NCI-H69 (cell line): ENCODE measurements at regions not wholly inside any gene's neighbourhood (a gene's known extent, or its start where the extent isn't known, plus 50 kb on each side); places are given as distances from the start of the nearest gene placed in this dataset.
"Not testable (repeated sequence)": the region's sequence is repeated elsewhere in the genome, so short reads cannot be mapped to it uniquely, and the experiment has no call there.

Experiments used
- DNase-seq: peaks from one replicate; lab custom pipeline; 2025; lab: John Stamatoyannopoulos, UW

DNA sequence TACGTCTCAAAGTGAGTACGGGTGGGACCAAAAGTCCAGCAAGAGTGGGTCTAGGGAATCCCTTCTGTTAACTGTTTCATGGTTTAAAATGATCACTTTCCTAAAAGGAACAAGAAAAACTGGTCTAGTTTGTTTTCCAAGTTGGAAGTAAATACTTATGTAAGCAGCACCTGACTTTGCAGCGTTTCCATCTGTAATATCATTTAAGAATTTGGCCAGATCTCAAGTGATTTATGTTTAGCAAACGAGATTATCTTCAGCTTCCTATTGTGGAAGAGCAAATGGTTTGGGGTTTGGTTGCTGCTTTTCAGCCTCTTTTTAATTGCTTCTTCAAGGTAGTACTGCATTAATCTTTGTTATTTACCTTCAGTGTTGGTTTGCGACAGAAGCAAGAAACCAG is 50.4 kb downstream of the FHIP1A start:
- no peak for DNase-seq

DNA sequence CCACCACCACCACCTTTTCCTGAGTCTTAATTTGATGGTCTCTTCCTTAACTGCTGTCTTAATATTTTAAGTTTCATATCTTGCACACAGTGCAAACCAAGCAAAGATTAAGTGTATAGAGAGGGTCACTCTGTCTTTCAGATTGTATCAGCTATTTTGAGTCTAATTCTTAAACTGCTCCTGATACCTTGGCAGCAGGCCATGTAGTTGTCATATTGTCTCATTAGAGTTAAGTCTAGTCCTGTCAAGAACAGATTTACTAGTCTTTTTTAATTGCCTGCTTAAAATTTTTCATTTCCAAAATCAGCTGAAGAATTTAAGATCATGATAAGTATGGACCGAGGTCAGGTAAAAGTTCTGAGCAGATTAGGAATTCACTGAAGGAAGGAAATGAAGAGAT is 51.5 kb downstream of the FHIP1A start:
- no peak for DNase-seq

DNA sequence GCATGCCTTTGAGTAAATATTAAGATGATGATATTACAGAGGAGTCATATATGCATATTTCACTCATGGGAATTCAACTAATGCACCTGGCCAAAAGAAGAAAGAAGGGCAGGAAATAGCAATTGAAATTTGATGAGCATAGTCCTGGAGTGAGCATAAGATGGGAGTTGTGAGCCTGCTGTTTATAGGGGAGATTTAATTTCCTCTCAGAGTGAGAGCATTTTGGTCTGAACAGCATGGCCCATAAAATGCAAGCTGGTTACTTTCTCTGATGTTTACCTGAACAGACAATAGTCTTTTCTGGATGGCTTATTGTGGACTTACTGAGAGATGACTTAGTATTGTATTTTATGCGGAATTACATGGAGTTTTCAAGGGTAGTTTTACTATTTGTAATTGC is 53.6 kb downstream of the FHIP1A start:
- DNase-seq: peak; percentile 1

DNA sequence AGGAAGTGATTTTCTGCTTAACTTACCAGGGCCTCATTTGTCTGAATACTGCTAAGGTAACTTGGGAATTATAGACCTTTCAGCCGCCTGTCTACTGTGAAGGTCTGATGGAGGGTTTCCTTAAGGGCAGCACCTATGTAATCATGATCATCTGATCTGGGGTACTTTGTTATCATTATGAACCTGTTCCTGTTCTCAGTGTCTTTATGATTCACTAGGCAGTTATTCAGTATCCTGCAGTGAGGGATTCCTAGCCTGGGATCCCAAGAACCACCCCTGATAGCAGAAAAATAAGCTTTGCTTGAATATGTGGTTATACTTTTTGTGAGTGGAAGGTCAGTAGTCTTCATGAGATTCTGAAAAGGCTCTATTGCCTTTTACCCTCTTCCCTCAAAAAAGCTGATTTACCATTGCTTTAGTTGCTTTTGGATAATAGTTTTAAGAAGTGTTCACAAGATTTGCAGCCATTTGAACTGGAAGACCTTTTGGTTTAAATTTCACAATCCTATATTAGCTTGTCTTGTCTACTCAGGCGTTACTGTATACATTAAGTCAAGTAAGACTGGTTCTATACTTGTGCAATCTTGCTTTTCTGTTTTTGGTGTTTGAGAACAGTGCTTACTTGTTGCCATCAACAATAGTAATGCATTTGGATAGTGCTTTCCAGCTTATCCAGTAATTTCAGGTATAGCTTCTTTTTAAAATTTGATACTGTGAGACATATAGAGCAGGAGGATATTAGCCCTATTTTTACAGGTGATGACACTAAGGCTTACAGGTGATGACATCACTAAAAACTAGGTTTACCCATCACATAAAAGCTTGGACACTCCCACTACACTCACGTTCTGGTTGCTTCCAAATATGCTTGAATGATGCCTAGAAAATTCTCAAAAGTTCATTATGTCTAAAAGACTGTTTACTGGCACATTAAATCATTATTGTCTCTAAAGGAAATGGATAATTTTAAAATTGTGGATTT is 60.0 kb downstream of the FHIP1A start:
- DNase-seq: no peak

DNA sequence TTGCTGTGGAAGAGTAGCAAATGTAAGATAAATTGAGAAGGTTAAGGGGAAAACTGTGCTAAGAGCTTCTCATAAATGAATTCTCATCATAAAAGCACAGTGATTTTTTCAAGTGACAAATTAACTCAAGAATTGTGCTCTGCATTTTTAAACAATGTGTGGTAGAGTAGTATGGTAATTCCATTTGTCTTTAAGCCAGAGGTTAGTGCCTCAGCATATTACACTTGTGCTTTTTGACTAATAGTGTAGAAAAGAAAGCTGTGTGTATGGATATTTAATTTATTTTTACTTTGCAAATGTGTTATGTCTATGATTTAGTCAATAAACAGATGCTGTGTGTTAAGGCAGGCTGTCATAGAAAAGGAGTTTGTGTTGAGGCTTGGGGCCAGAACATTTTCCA is 61.0 kb downstream of the FHIP1A start:
- no peak for DNase-seq

DNA sequence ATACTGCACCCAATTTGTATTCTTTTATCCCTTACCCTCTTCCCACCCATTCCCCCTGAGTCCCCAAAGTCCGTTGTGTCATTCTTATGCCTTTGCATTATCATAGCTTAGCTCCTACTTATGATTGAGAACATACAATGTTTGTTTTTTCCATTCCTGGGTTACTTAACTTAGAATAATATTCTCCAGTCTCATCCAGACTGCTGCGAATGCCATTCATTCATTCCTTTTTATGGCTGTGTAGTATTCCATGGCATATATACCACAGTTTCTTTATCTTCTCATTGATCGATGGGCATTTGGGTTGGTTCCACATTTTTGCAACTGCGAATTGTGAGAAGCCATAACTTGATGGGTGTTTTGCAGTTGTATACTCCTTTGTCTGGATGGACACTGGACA is 62.8 kb downstream of the FHIP1A start:
- DNase-seq: no peak

DNA sequence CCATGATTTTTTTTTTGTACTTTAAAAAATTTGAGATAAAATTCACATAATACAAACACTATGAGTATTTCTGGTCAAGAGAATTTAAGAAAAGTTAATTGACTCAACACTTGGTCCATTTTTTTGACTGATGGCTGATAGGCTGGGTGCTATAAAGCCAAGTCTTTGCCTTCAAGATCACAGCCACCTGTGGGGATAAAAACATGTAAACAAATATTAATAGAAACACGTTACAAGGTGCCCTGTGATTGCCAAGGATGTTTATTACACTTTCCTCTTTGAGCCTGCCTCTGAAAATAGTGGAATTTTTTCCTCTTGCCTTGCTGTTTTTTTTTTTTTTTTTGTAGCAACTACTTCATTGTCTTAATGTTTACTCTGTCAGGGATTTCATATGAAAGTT is 63.3 kb downstream of the FHIP1A start:
- DNase-seq: no peak

DNA sequence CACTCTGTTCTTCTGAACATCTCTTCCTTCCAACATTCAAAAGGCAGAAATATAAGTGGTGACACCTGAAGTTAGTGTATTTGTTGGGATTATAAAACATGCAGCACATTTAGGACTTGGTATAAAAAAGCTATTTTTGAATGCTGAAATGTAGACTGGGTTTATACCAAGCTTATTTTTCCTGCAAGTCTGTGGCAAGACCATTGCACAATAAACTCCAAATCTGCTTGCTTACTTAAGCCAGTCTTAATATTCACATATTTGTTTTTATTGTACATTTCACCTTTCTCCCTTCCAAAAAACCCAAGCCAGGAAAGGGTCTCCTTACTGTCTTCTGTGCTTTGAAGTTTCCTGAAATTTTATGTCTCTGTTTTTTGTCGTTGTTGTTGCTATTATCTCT is 63.7 kb downstream of the FHIP1A start:
- DNase-seq: no peak

DNA sequence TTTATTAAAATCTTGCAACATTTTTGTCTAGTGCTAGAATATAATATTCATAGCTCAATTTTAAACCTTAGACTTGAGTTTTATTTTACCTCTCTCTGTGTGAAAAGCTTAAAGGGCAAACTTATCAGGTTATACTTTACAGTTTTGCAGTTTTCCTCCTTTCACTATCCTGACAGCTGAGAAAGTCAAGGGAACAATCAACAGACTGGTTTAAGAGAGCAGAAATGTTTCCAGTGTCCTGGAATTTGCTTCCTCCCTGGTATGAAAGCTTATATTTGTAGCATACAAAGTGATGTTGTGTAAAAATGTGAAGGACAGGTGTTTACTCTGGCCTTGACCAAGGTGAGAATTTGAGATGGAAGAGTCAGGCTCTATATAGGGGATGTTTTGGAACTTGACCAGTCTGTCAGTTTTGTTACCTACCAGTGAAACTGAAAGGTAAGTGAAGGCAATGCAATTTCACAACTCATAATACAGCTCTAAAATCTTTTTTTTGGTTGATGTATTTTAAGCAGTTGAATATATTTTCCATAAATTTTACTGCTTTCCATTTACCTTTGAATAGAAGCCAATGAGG is 64.6 kb downstream of the FHIP1A start:
- DNase-seq: no peak

DNA sequence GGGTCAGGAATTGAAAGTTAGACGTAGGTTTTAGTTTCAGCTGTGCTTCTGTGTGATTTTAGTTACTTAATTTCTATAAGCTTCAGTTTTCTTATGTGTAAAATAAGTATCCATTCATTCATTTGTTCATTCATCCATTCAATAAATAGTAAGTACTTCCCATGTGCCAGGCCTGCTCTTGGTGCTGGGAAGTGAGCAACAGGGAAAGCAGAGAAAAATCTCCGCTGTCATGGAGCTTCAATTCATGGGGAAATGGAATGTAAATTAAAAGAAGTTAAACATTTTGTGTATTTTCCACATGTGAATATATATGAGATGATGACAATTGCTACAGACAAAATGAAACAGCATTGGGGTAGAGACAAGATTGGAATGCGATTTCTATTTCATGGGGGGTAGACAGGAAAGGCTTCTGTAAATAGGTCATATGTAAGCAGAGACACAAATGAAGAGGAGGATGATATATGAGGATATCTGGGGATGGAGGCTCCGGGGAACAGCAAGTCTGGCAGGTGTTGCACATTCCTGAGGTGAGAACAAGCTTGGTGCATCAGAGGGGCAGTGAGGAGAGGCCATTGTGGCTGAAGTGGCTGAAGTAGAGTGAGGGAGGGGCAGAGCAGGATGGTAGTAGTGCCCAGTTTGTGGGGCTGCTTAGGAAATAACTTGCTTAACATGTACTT is 66.2 kb downstream of the FHIP1A start:
- DNase-seq: no peak

DNA sequence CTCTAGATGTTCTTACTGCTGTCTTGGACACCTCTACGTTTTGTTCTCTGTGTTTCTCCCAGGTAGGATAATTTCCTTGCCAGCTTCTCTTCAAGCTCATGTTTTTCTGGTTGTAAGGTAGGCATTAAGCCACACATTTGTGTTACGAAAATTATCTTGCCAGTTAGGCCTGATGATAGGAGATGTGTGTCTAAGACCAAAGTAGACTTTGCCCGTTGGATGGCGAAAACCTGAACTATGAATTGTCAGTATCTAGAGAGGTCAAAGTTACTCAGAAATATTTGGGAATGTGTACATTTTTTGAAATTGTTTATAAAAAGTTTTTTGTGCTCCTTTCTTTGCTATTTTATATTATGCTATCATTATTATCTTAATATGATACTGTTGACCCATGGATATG is 72.8 kb downstream of the FHIP1A start:
- no peak for DNase-seq

DNA sequence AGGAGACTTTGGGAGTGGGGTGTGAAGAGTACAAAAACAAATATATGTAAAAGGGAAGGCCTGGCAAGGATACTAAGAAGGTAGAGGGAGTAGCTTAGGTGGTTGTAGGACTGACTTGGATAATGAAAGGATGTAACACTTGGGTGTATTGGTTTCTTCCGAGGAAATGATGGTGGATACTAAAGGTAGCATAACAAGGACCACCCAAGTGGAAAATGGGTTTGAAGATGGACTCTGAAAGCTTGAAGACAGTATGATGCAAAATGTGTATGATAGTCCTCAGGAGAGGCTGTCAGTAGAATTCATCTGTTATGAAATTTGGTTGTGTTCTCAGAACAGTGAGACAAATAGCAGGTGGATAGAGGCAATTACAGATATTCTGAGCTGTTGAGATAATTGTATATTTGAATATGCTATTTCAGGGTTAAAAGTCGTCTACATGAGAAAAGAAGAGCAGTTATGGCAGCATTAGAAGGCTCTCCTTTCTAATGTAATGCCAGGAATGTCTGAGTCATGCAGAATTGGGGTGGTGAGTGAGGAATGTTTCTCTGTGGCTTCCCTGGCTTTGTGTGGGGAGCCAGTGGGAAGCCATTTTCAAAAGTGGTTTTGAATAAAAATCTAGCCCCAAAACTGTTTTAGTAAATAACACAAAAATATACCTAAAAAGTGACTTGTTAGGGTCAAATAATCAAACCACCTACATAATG is 75.6 kb downstream of the FHIP1A start:
- no peak for DNase-seq

DNA sequence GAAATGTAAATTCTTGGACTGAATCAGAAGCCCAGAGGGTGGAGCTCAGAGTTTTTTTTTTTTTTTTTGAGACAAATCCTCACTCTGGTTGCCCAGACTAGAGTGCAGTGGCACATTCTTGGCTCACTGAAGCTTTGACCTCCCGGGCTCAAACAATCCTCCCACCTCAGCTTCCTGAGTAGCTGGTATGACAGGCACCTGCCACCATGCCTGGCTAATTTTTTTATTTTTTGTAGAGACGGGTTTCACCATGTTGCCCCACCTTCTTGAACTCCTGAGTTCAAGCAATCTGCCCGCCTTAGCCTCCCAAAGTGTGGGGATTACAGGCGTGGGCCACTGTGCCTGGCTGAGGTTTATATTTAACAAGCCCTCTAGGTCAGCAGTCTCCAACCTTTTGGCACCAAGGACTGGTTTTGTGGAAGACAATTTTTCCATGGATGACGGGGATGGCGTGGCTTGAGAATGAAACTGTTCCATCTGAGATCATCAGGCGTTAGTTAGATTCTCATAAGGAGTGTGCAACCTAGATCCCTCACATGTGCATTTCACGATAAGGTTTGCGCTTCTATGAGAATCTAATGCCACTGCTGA is 76.7 kb downstream of the FHIP1A start:
- DNase-seq: no peak

DNA sequence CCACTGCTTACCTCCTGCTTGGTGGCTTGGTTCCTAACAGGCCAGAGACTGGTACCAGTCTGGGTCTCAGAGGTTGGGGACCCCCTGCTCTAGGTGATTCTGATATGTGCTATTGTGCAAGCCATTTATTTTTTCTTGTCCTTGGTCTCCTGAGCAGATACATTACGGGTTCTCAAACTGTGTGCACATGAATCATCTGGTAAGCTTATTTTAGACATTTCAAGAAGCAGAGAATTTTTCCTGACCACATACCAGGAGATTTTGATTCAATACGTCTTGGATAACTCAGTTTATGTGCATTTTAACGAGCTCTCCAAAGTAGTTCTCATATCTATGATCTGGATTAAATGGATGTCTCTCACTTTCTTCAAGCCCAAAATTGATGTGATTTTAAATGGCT is 77.2 kb downstream of the FHIP1A start:
- no peak for DNase-seq

DNA sequence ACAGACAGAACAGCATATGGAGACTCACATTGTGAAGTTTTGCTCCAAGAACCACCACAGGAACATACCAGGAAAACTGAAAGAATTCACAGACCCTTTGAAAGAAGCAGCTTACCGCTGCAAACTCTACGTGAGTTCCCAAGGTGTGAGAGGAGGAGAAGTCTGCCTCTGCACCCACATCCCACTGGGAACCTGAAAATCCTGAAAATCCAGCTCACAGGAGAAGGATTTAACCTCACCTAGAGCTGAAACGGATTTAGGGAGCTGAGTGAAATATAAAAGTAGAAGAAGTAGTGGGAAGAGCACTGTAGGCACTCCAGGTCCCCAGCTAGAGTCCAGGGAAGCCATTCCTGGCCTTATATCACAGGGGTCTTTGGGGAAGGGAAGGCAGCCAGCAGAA is 80.0 kb downstream of the FHIP1A start:
- no peak for DNase-seq

DNA sequence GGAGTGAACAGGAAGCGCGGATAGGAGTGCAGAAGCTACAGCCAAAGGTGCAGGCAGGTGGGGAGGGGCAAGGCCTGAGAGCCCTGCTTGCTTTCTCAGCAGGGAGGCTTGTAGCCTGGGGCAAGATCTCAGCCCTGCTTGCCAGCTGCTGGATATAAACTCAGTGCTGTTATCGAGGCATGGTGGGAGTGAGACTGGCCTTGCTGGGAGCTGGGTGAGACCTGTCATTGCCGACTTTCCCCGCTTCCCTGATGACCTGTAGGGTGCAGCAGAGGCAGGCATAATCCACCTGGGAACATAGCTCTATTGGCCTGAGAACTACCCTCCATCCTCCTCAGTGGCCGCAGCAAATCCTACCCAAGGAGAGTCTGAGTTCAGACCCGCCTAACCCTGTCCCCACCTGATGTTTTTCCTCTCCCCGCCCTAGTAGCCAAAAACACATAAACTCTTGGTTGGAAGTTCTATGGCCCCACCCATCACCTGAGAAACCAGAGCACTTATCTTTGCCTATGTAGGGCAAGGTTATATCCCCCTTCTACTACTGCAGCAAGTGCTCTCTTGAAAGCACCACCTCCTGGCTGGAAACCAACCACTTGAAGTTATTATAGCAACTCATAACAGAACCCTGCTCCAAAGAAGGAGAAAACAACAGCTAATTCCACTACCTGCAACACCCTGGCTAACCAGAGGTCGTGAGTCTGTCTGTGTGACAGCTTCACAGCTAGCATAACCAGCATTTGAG is 80.7 kb downstream of the FHIP1A start:
- peak; percentile 49 for DNase-seq

DNA sequence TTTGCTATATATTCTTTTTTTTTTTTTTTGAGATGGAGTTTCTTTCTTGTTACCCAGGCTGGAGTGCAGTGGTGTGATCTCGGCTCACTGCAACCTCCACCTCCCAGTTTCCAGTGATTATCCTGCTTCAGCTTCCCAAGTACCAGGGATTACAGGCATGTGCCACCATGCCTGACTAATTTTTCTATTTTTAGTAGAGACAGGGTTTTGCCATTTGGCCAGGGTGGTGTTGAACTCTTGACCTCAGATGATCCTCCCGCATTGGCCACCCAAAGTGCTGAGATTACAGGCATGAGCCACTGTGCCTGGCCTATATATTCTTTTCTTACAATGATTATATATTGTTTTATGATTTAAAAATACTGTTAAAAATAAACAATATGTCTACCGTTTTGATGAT is 86.6 kb downstream of the FHIP1A start:
- not testable (repeated sequence) for DNase-seq

DNA sequence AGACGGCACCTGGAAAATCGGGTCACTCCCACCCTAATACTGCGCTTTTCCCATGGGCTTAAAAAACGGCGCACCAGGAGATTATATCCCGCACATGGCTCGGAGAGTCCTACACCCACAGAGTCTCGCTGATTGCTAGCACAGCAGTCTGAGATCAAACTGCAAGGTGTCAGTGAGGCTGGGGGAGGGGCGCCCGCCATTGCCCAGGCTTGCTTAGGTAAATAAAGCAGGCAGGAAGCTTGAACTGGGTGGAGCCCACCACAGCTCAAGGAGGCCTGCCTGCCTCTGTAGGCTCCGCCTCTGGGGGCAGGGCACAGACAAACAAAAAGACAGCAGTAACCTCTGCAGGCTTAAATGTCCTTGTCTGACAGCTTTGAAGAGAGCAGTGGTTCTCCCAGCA is 102.6 kb downstream of the FHIP1A start:
- DNase-seq: peak; percentile 16

DNA sequence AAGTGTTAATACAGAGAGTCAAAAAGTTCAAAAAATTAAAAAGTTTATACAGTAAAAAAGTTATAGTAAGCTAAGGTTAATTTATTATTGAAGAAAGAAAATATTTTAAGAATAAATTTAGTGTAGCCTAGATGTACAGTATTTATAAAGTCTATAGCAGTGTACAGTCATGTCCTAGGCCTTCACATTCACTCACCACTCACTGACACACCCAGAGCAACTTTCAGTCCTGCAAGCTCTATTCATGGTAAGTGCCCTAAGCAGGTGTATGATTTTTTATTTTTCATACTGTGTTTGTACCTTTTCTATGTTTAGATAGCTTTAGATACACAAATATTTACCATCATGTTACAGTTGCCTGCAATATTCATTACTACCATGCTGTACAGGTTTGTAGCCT is 108.9 kb downstream of the FHIP1A start:
- DNase-seq: no peak

DNA sequence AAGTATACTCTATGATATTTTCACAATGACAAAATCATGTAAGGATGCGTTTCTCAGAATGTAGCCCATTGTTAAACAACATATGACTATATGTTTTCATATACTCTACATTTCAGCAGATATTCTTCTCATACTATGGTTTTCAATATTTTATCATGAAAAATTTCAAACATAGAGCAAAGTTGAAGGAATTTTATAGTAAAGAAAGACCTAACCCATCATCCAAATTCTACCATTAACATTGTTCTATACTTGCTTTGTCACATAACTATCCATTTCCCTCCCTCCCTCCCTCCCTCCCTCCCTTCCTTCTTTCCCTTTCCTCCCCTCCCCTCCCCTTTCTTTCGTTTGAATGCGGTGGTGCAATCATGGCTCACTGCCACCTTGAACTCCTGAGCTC is 109.4 kb downstream of the FHIP1A start:
- no peak for DNase-seq

DNA sequence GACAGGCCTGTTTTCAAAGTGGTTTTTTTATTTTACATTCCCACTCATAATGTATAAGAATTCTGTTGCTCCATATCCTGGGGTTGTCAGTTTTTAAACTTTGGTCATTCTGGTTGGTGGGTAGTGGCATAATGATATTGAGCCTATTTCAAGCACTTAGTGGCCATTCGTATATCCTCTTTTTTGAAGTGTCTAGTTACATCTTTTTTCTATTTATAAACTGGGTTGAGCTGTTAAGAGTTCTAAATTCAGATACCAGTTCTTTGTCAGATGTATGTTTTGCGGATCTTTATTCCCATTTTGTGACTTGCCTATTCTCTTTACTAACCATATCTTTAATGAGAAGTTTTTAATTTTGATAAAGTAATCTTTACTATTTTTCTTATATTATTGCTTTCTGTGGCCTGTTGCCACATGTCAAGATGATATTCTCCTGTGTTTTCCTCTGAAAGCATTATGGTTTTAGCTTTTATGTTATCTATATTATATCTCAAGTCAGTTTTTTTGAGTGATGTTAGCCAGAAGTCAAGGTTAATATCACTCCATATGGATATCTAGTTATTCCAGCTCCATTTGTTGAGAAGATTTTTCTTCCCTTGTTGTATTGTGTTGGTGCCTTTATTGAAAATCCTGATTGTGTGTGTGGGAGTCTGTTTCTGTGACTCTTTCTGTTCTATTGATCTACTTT is 110.9 kb downstream of the FHIP1A start:
- DNase-seq: no peak
